ENCODE measurements at regions not wholly inside any gene's neighbourhood (a gene's known extent, or its start where the extent isn't known, plus 50 kb on each side); places are given as distances from the start of the nearest gene placed in this dataset.

- no peak for TF ChIP-seq EZH2 (IDR thresholded peaks at IDR 0.05; ENCODE audit: borderline replicate concordance, low read depth, low read length, poor library complexity, severe bottlenecking)
- TF ChIP-seq CTCF (conservative IDR thresholded peaks at IDR 0.05; ENCODE audit: low read depth, low read length): no peak
Observed at GRCh38 chr6:56725254-56725653, 82.6 kb upstream of the DST start.
